ENCODE measurements at regions not wholly inside any gene's neighbourhood (a gene's known extent, or its start where the extent isn't known, plus 50 kb on each side); places are given as distances from the start of the nearest gene placed in this dataset.

GRCh38 chr2:228902176-228902575 lies 368.9 kb downstream of the PID1 start:
- DNase-seq, result no peak
- Histone ChIP-seq H3K9me3 (no peaks in the 10 kb centered on the region), H3K4me1 (no peaks in the 10 kb centered on the region), H3K27me3 (no peaks in the 10 kb centered on the region), H3K27ac (no peak overlapping the region), H3K4me3 (replicated peaks in 1 of 3) (no peak overlapping the region), H3K36me3 (no peaks in the 10 kb centered on the region)
- TF ChIP-seq CTCF (IDR thresholded peaks at IDR 0.05), result no peak
- TF ChIP-seq POLR2A (IDR thresholded peaks at IDR 0.05), result no peak
- intact Hi-C loops (cut with DNase I), result no loop called here
- 72 to 74% methylated on average over 3 of the region's 3 CpGs for WGBS, 2 donors

- DNase-seq, result no peak
- intact Hi-C loops (cut with DNase I), result no loop called here
- no peak overlapping the region for H3K4me3 ChIP-seq (replicated peaks in 1 of 3)
- TF ChIP-seq CTCF (IDR thresholded peaks at IDR 0.05) (no peak), POLR2A (IDR thresholded peaks at IDR 0.05) (no peak)
- no peak overlapping the region for H3K27ac ChIP-seq
- no peaks in the 10 kb centered on the region for H3K27me3 ChIP-seq
- no peaks in the 10 kb centered on the region for H3K36me3 ChIP-seq
- H3K9me3 ChIP-seq, result no peaks in the 10 kb centered on the region
- H3K4me1 ChIP-seq, result no peaks in the 10 kb centered on the region
- WGBS, 2 donors, result 76 to 86% methylated on average over 1 of the region's 1 CpG
Measured at GRCh38 chr2:228901531-228901930, 369.6 kb downstream of the PID1 start.

- TF ChIP-seq CTCF (IDR thresholded peaks at IDR 0.05) (no peak), POLR2A (IDR thresholded peaks at IDR 0.05) (no peak)
- WGBS, 2 donors, result 94 to 98% methylated on average over 1 of the region's 1 CpG
- no peaks in the 10 kb centered on the region for H3K27me3 ChIP-seq
Measured at GRCh38 chr2:228878138-228878537, 392.9 kb downstream of the PID1 start.

GRCh38 chr2:228876276-228876675 lies 394.8 kb downstream of the PID1 start:
- Histone ChIP-seq H3K4me3 (replicated peaks in 1 of 3) (no peak overlapping the region), H3K9me3 (no peaks in the 10 kb centered on the region), H3K27me3 (no peaks in the 10 kb centered on the region), H3K27ac (no peak overlapping the region), H3K36me3 (no peaks in the 10 kb centered on the region), H3K4me1 (no peaks in the 10 kb centered on the region)
- intact Hi-C loops (cut with DNase I), result no loop called here
- TF ChIP-seq CTCF (IDR thresholded peaks at IDR 0.05), result no peak
- no peak for TF ChIP-seq POLR2A (IDR thresholded peaks at IDR 0.05)
- 79 to 80% methylated on average over 2 of the region's 2 CpGs for WGBS, 2 donors
- no peak for DNase-seq

More at GRCh38 chr2:228878138-228878537, 392.9 kb downstream of the PID1 start:
- no peak for DNase-seq
- Histone ChIP-seq H3K27ac (no peak overlapping the region), H3K36me3 (no peaks in the 10 kb centered on the region), H3K9me3 (no peaks in the 10 kb centered on the region), H3K4me3 (replicated peaks in 1 of 3) (no peak overlapping the region), H3K4me1 (no peaks in the 10 kb centered on the region)
- intact Hi-C loops (cut with DNase I), result no loop called here

- H3K9me3 ChIP-seq, result no peaks in the 10 kb centered on the region
- WGBS, 2 donors, result 66 to 68% methylated on average over 5 of the region's 5 CpGs
Measured at GRCh38 chr2:228875152-228875900, 395.8 kb downstream of the PID1 start.

More at GRCh38 chr2:228875152-228875900, 395.8 kb downstream of the PID1 start:
- H3K27me3 ChIP-seq, result no peaks in the 10 kb centered on the region
- no peaks in the 10 kb centered on the region for H3K36me3 ChIP-seq
- no peak for DNase-seq
- no peak overlapping the region for H3K27ac ChIP-seq
- no peaks in the 10 kb centered on the region for H3K4me1 ChIP-seq
- H3K4me3 ChIP-seq (replicated peaks in 1 of 3), result no peak overlapping the region
- TF ChIP-seq POLR2A (IDR thresholded peaks at IDR 0.05), result no peak
- no peak for TF ChIP-seq CTCF (IDR thresholded peaks at IDR 0.05)
- intact Hi-C loops (cut with DNase I), result no loop called here

Data from thyroid gland (tissue), 4 donors.